Fibroblast of lung (primary cell): ENCODE measurements at regions not wholly inside any gene's neighbourhood (a gene's known extent, or its start where the extent isn't known, plus 50 kb on each side); places are given as distances from the start of the nearest gene placed in this dataset.

Source experiments
- EZH2 ChIP-seq: IDR thresholded peaks from 2 replicates; pipeline ENCODE4 v1.5.1; 2012; ENCODE audit warnings: low read length, control low read depth, mild to moderate bottlenecking; ENCODE audit errors: missing control alignments
- TF ChIP-seq, protein P1 (sequence below), 2 donors: IDR thresholded peaks in 1 of 2; conservative IDR thresholded peaks in 1 of 2; 1 replicate in 1 of 2; 2 replicates in 1 of 2; pipeline ENCODE4 v1.5.1; 2011 to 2012; ENCODE audit warnings: low read length in 2 of 2, control low read depth in 1 of 2, inconsistent platforms in 1 of 2, low read depth in 1 of 2, mild to moderate bottlenecking in 1 of 2

DNA sequence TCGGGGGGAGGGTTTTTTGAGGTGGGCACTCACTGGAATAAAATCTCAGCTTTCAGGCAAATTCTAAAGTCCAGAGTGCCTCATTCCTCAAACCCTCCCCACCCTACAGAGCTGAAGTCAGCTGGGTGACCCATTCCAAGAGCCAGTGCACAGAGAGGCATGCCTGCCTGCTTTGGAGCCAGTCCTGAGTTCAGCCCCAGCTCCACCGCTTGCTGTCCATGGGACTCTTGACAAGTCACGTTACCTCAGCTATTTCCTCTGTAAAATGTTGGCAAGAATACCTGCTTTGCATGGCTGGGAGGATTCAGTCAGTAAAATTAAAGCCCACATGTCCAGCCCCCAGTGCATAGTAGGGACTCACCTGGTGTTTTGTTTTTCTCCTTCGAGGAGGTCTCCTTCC lies 125.9 kb upstream of the PJA1 start:
- no peak for TF ChIP-seq EZH2
- TF ChIP-seq, protein P1, sequence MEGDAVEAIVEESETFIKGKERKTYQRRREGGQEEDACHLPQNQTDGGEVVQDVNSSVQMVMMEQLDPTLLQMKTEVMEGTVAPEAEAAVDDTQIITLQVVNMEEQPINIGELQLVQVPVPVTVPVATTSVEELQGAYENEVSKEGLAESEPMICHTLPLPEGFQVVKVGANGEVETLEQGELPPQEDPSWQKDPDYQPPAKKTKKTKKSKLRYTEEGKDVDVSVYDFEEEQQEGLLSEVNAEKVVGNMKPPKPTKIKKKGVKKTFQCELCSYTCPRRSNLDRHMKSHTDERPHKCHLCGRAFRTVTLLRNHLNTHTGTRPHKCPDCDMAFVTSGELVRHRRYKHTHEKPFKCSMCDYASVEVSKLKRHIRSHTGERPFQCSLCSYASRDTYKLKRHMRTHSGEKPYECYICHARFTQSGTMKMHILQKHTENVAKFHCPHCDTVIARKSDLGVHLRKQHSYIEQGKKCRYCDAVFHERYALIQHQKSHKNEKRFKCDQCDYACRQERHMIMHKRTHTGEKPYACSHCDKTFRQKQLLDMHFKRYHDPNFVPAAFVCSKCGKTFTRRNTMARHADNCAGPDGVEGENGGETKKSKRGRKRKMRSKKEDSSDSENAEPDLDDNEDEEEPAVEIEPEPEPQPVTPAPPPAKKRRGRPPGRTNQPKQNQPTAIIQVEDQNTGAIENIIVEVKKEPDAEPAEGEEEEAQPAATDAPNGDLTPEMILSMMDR (conservative IDR thresholded peaks at IDR 0.05 in 1 of 2, IDR thresholded peaks at IDR 0.05 in 1 of 2; ENCODE audit: low read depth in 1 of 2, low read length in 2 of 2) = no peak
